PFSK-1 (cell line): ENCODE measurements at regions not wholly inside any gene's neighbourhood (a gene's known extent, or its start where the extent isn't known, plus 50 kb on each side); places are given as distances from the start of the nearest gene placed in this dataset.

Experiments used
- FOXP2 ChIP-seq: optimal IDR thresholded peaks from 2 replicates; pipeline ENCODE3; 2011; ENCODE audit warnings: borderline replicate concordance, control low read depth, inconsistent platforms; ENCODE audit not compliant: insufficient read depth; ENCODE audit errors: extremely low read length, extremely low read depth
- POLR2AphosphoS5 ChIP-seq: IDR thresholded peaks from 2 replicates; pipeline ENCODE4 v1.6.1; 2012; ENCODE audit warnings: low read depth, mild to moderate bottlenecking, control low read depth, low read length, moderate library complexity
- SIN3A ChIP-seq: IDR thresholded peaks from 2 replicates; pipeline ENCODE4 v1.6.1; 2012; ENCODE audit warnings: mild to moderate bottlenecking, low read length, moderate library complexity, borderline replicate concordance; ENCODE audit not compliant: insufficient read depth
- TAF1 ChIP-seq: IDR thresholded peaks from 2 replicates; pipeline ENCODE4 v1.6.1; 2012; ENCODE audit warnings: low read length, control low read depth, borderline replicate concordance; ENCODE audit not compliant: insufficient read depth
- TF ChIP-seq, protein P1 (sequence below), 2 experiments: IDR thresholded peaks; 2 replicates each; pipeline versions ENCODE4 v1.6.1 to v1.8.0; 2011 to 2012; ENCODE audit warnings: low read depth in 2 of 2, low read length in 2 of 2, control low read depth in 1 of 2, inconsistent platforms in 1 of 2, mild to moderate bottlenecking in 1 of 2, moderate library complexity in 1 of 2; ENCODE audit not compliant: insufficient read depth in 1 of 2

DNA sequence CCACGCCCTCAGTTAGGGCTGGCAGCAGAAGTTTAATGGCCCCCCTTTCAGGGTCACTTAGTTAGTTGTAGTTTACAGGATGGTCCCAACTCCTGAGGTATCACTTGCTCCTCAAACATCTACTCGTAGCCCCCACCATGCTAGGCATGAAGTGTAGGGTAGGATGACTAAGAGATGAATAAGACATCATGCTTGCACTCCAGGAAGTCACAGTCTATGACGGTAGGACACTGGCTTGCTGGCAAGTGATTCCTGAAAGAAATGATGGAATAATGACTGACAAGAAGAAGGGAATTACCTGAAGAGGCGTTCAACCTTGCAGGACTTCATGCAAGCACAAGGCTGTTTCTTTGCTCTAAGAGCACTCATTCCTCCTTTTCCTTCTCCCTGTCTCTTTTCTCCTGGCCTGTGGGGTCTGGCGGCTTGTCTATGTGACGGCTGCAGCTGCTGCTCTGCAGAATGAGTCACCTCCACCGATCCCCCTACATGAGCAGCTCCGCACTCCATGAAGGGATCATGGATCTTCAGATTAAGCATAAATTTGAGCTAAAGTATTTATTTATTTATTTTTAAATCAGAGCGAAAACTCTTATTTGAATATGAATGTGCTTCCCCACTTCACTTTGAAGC lies 82.9 kb upstream of the BOC start:
- TF ChIP-seq FOXP2: no peak
- no peak for TF ChIP-seq POLR2AphosphoS5
- no peak for TF ChIP-seq SIN3A
- TF ChIP-seq, protein P1, sequence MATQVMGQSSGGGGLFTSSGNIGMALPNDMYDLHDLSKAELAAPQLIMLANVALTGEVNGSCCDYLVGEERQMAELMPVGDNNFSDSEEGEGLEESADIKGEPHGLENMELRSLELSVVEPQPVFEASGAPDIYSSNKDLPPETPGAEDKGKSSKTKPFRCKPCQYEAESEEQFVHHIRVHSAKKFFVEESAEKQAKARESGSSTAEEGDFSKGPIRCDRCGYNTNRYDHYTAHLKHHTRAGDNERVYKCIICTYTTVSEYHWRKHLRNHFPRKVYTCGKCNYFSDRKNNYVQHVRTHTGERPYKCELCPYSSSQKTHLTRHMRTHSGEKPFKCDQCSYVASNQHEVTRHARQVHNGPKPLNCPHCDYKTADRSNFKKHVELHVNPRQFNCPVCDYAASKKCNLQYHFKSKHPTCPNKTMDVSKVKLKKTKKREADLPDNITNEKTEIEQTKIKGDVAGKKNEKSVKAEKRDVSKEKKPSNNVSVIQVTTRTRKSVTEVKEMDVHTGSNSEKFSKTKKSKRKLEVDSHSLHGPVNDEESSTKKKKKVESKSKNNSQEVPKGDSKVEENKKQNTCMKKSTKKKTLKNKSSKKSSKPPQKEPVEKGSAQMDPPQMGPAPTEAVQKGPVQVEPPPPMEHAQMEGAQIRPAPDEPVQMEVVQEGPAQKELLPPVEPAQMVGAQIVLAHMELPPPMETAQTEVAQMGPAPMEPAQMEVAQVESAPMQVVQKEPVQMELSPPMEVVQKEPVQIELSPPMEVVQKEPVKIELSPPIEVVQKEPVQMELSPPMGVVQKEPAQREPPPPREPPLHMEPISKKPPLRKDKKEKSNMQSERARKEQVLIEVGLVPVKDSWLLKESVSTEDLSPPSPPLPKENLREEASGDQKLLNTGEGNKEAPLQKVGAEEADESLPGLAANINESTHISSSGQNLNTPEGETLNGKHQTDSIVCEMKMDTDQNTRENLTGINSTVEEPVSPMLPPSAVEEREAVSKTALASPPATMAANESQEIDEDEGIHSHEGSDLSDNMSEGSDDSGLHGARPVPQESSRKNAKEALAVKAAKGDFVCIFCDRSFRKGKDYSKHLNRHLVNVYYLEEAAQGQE (IDR thresholded peaks at IDR 0.05; ENCODE audit: insufficient read depth in 1 of 2, low read depth in 2 of 2, low read length in 2 of 2): no peak
- no peak for TF ChIP-seq TAF1

DNA sequence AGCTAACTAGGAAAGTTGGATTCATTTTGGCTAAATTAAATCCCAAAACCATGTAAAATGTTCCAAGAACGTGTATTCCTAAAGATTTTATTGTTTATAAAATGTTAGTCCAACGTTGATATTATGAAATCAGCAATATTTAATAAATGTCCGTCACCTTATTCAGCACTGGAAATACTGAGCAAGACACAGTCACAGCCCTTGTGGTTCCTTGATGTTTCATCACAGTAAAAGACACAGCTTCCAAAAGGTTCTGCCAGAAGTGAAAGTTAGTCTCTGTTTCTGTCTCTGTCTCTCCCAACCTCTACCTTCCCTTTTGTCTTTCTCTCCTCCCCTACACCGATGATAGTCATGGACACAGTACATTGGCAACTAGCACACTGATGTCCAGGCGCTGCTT lies 82.2 kb upstream of the BOC start:
- TF ChIP-seq TAF1: no peak
- TF ChIP-seq POLR2AphosphoS5: no peak
- TF ChIP-seq, protein P1 (IDR thresholded peaks at IDR 0.05; ENCODE audit: insufficient read depth in 1 of 2, low read depth in 2 of 2, low read length in 2 of 2): no peak
- TF ChIP-seq SIN3A: no peak
- TF ChIP-seq FOXP2: no peak

DNA sequence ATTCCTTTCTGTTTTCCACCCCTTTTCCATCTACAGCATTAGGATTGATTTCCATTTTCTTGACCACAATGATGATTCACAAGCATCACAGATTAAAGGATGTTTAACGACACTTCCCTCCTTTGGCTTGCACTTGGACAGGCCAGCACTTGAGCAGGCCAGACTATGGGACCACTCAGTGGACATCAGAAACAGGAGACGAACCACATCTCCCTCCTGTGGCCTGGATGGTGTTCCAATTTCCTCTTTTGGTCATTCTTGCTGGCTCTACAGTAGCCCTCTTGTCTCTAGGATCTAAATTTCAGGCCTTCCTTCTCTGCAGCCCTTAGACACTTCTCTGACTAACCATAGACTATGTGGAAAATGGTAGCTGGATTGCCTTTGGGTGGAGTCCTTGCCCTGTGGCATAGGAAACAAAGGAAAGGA lies 78.8 kb upstream of the BOC start:
- TF ChIP-seq TAF1 (no peak), FOXP2 (no peak), SIN3A (no peak), POLR2AphosphoS5 (no peak)
- TF ChIP-seq, protein P1 (IDR thresholded peaks at IDR 0.05; ENCODE audit: insufficient read depth in 1 of 2, low read depth in 2 of 2, low read length in 2 of 2): no peak

DNA sequence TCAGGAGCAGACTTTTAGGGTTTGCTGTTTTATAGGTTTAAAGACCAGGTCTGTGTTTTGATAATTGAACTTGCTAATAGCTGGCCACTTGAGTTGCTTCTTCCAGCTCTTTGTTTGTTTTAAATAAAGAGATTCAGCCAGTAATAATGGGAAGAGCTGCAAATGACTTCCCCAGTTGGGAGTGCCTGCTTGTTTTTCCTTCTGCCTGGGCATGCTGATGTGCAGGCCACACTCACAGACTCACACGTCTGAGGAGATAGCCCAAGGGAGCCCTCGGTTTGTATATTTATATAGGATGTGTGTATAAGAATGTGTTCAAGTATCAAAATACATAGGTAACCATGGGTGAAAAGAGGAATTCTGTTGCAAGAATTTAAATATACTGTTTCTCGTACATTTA lies 78.2 kb upstream of the BOC start:
- TF ChIP-seq POLR2AphosphoS5 (no peak), FOXP2 (no peak), SIN3A (no peak), TAF1 (no peak)
- TF ChIP-seq, protein P1 (IDR thresholded peaks at IDR 0.05; ENCODE audit: insufficient read depth in 1 of 2, low read depth in 2 of 2, low read length in 2 of 2): no peak

DNA sequence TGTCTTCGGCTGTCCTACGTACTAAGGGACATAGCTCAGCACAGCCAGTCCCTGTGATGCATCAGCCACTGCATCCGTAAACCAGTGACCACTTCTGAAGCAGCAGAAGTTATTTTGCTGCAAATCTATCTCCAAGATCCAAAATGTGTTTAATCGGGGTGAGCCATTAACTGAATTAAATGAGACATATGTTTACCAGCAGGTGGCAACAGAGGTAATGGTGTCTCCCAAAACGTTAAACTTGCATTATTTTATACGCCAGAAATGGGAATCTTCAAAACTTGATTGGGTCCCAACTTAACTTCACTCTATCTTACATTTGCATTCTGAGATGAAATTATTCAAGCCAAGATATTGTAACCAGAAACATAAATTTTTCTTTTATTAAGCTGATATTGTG lies 75.3 kb upstream of the BOC start:
- TF ChIP-seq SIN3A (no peak), POLR2AphosphoS5 (no peak), TAF1 (no peak), FOXP2 (no peak)
- TF ChIP-seq, protein P1 (IDR thresholded peaks at IDR 0.05; ENCODE audit: insufficient read depth in 1 of 2, low read depth in 2 of 2, low read length in 2 of 2): no peak
